D721Med (cell line): ENCODE measurements at regions not wholly inside any gene's neighbourhood (a gene's known extent, or its start where the extent isn't known, plus 50 kb on each side); places are given as distances from the start of the nearest gene placed in this dataset.
"Not testable (repeated sequence)": the region's sequence is repeated elsewhere in the genome, so short reads cannot be mapped to it uniquely, and the experiment has no call there.

ENCODE experiments used
- DNase-seq: peaks from one replicate; pipeline ENCODE4 v3.0.0; 2011; ENCODE audit warnings: low spot score; ENCODE audit not compliant: insufficient read length
- FAIRE-seq: peaks from 2 replicates; lab custom pipeline; 2011; peaks lifted over from hg19 to GRCh38; lab: Jason Lieb, UNC
- TF ChIP-seq, protein P1 (sequence below): IDR thresholded peaks from 2 replicates; pipeline ENCODE4 v1.5.1; 2012; ENCODE audit warnings: mild to moderate bottlenecking, control low read depth; ENCODE audit not compliant: insufficient read depth; ENCODE audit errors: missing control alignments

DNA sequence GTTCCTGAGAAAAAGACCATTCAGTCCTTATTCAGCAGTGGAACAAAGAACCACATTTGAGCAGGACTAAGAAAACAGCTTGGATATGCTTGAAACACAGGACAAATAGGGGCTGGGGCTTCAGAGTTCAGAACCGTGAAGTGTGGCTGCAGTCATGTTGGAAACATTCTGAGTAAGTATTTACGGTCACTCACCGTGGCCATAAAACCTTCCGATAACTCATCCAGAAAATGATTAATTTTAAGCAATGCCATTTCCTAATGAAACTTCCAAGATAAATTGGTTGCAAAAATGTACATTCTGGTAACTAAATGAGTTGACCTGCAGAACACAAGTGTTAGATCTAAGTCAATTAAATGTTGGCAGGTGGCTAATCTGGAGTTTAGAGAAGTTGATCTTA is 279.2 kb downstream of the CXCL12 start:
- TF ChIP-seq, protein P1, sequence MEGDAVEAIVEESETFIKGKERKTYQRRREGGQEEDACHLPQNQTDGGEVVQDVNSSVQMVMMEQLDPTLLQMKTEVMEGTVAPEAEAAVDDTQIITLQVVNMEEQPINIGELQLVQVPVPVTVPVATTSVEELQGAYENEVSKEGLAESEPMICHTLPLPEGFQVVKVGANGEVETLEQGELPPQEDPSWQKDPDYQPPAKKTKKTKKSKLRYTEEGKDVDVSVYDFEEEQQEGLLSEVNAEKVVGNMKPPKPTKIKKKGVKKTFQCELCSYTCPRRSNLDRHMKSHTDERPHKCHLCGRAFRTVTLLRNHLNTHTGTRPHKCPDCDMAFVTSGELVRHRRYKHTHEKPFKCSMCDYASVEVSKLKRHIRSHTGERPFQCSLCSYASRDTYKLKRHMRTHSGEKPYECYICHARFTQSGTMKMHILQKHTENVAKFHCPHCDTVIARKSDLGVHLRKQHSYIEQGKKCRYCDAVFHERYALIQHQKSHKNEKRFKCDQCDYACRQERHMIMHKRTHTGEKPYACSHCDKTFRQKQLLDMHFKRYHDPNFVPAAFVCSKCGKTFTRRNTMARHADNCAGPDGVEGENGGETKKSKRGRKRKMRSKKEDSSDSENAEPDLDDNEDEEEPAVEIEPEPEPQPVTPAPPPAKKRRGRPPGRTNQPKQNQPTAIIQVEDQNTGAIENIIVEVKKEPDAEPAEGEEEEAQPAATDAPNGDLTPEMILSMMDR: no peak
- DNase-seq (no peak), FAIRE-seq (no peak)

GRCh38 chr10:44102726-44103255 is 282.1 kb downstream of the CXCL12 start:
- DNase-seq: no peak
- TF ChIP-seq, protein P1: no peak
- FAIRE-seq: no peak

- TF ChIP-seq, protein P1: no peak
- DNase-seq (no peak), FAIRE-seq (no peak)
Measured at GRCh38 chr10:44101082-44101481, 283.8 kb downstream of the CXCL12 start.

DNA sequence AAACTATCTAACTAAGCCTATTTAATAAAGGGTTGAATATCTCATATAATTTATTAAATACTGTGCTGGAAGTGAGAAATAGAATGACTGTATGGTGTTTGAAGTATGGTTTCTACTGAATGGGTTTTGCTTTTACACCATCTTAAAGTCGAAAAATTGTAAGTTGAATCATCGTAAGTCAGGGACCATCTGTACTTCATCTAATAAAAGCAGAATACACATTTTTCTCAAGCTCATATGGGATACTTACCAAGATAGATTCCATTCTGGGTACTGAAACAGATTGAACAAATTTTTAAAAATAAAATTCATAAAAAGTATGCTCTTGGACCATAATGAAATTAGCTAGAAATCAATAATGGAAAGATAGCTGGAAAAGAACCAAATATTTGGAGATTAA is 285.4 kb downstream of the CXCL12 start:
- TF ChIP-seq, protein P1: no peak
- no peak for FAIRE-seq
- DNase-seq: no peak

DNA sequence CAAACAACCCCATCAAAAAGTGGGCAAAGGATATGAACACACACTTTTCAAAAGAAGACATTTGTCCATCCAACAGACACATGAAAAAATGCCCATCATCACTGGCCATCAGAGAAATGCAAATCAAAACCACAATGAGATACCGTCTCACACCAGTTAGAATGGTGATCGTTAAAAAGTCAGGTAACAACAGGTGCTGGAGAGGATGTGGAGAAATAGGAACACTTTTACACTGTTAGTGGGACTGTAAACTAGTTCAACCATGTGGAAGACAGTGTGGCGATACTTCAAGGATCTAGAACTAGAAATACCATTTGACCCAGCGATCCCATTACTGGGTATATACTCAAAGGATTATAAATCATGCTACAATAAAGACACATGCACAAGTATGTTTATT is 288.7 kb downstream of the CXCL12 start:
- not testable (repeated sequence) for FAIRE-seq, DNase-seq

GRCh38 chr10:44089671-44090070 is 295.2 kb downstream of the CXCL12 start:
- DNase-seq (no peak), FAIRE-seq (no peak)
- TF ChIP-seq, protein P1: no peak

DNA sequence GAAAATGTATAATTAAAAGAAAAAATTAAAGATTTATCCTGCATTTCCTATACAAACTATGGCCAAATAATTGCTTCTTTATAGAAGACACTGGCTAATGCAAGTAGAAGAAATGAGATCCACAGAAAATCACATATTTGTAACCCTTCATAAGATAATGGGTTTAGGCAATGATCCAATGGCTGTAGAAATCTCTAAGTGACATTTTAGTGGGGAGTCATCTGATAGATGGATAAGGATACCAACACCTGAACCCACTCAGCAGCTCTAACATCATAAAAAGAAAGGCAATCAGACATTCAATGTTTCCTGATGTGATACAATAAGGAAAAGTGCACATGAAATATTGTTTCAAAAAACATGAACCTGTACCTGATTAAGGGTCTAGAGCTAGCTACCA is 297.5 kb downstream of the CXCL12 start:
- TF ChIP-seq, protein P1: no peak
- FAIRE-seq (no peak), DNase-seq (no peak)
